Activated CD8-positive, alpha-beta memory T cell treated with anti-CD3 and anti-CD28 coated beads for 48 hours (primary cell): ENCODE measurements at regions not wholly inside any gene's neighbourhood (a gene's known extent, or its start where the extent isn't known, plus 50 kb on each side); places are given as distances from the start of the nearest gene placed in this dataset.
"Not testable (repeated sequence)": the region's sequence is repeated elsewhere in the genome, so short reads cannot be mapped to it uniquely, and the experiment has no call there.

Experiments
- DNase-seq, 3 experiments: peaks; one replicate each; pipeline ENCODE4 v3.0.0-alpha.2; 2020; ENCODE audit warnings: low read depth in 2 of 3, low spot score in 2 of 3

DNA sequence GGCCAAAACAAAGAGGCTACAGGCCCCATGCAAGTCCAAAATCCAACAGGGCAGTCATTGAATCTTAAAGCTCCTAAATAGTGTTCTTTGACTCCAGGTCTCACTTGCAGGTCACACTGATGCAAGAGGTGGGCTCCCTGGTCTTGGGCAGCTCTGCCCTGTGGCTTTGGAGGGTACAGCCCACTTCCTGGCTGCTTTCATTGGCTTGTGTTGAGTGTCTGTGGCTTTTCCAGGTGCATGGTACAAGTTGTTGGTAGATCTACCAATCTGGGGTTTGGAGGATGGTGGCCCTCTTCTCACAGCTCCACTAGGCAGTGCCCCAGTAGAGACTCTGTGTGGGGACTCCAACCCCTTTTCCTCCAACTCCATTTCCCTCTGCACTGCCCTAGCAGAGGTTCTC, 115.8 kb upstream of the ALKAL2 start:
- no peak for DNase-seq

DNA sequence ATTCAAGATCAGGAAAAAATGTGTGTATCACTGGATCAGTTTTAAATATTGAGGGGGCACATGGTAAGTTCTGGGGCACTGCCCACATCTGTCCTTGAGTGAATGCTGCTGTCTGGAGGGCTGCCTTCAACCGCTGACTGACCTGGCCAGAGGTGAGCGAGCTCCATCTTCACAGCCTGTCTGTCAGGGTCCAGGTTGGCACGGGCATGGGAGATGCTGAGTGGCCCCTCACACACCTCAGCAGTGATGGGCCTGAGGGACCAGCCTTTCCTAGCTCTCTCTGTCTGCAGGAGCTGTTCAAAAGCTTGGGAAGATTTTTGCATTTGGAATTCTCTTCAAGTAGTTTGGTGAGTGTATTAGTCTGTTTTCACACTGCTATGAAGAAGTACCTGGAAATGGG, 114.8 kb upstream of the ALKAL2 start:
- DNase-seq = no peak

DNA sequence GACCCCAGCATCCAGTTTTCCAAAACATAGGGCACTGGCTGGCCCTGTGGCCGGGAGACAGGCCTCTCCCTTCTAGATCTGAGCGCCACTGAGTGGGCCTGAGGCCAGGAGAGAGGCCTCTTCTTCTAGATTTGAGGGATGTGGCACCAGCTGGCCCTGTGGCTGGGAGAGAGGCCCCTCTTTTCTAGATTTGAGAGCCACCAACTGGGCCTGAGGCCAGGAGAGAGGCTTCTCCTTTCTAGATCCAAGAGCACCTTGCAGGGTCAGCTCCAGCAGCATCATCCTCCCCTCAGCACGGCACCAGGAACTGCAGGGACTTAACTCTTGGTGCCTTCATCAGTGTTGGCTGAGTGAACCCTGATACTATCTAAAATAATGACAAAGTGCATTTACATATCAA, 114.3 kb upstream of the ALKAL2 start:
- DNase-seq = no peak

DNA sequence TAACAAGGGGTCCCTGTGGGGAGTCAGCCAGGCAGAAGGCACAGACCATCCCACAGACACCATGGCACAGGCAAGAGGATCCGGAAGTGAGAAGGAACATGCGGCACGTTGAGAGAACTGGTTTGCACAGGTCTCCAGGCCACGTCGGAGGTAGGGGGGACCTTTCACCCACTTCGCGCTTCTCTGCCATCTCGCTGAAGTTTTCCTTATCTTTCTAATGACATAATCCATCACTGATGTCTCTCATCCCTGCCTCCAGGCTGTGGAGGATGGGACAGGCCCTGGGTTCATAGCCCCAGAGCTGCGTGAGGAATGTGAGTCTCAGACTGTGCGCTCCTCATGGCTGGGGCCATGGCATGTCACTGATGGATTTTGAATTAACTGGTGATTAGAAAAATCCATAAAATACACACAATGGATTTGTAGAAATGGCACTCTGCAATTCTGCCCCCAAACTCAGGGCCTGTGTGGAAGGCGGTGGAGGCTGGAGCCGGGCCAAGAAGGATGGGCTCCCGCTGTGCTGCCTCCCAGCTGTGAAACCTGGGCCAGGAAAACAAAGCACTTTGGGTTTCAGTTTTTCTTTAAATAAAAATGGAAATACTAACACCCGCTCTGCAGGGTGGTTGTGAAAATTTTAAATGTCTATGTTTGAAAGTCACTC, 113.3 kb upstream of the ALKAL2 start:
- DNase-seq = no peak

DNA sequence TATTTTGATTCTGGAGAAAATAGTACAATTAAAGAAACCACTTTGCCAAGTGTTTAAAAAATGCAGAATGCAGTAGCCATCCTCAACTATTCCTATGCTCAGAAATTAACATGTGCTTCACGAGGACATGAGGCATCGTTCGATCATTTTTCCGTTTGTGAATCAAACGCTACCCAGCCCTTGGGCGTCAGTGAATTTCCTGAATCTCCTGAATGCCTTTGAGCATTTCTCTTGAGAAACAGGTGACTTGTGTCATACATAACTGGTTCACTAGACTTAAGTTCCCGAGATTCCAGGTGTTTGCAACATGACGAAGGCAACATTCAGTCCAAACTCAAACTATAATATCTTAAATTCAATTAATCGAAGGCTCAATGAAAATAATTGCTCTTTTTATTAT, 110.0 kb upstream of the ALKAL2 start:
- DNase-seq = no peak

DNA sequence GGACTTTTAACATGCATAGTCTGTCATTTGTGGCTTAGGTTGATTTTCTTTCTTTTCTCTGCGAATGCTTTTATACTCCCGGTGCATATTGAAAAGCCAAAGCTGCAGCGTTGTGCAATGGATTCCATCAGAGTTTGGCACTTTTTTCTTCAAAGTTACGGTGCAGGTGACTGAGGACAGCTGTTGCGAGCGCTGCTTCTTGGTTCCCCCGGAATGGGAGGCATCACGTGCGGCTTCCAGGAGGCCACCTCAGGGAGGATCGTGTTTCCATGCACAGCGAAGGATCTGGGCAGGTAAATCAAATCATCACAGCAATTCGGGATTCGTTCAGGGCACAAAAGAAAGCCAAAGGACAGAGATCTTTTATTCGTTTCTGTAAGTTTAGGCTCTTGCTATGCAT, 109.6 kb upstream of the ALKAL2 start:
- no peak for DNase-seq

DNA sequence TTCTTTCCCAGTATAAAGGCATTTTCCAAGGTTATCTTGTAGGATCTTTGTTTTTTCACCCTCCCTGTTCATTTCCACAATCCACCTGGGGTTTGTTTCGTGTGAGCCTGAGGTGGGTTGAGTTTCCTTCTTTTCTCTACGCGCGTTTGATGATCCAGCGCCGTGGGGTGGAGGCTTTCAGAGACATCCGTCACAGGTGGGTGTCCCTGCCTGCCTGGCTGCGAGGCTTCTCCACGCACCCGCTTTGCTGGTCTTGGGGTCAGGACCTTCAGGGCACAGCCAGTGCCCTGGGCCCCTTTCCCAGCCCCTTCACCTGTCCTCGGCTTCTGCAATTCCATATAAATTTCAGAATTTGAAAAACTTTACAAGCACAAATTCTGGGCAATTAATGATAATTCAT, 109.0 kb upstream of the ALKAL2 start:
- no peak for DNase-seq

DNA sequence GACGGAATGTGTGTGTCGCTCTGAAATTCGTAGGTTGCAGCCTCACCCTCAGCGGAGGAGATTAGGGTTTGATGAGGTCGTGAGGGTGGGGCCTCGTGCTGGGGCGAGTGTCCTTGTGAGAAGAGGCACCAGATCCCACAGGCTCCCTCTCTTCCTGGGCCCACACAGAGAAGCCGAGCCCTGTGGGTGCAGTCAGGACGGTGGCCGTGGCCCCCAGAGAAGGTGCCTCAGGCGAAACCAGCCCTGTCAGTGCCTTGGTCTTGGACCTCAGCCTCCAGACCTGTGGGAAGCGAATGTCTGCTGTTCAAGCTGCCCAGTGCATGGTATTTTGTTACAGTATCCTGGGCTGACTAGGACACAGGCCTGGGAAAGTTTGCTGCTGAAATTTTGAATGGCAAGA, 108.0 kb upstream of the ALKAL2 start:
- no peak for DNase-seq

DNA sequence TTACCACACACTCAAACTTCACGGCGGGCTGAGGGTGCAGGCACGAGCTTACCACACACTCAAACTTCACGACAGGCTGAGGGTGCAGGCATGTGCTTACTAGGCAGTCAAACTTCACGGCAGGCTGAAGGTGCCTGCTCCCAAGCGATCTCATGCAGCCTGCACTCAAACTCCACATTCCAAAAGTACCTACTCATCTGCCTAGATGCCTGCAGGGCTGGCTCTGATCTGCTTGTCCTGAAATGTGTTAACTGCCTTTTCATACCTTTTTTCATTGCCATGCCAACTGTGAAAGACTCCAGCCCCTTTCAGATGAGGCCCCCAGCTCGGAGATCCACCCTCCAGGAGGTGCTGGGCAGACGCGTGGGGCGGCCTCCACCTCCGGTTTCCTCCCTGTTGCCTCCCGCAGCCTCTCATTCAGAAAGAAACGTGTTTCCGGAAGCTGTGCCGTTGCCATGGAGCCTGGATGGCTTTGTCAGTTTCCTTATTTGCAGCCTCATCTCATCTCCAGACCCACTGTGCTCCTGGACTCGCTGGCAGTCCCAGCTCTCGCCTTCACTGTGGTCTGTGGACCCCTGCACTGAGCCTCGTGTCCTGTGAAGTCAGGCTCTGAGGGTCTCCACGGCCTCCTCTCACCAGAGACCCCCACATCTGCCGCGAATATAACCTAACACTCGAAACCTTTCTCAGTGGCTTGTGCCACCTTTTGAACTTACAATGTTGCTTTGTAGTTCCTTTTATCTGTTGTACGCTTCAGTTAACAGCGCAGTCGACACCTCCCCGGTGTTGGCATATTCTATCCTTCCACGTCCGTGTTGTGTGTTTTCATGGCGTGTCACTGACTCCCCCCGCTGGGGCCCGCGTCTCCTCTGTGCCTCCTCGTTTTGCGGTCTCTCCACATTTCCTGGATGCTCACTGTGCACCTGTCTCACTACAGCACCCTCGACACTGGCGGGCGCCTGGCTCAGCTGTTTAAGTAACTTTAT, 106.1 kb upstream of the ALKAL2 start:
- peak in 2 of 3 experiments; percentile 5 to 20 for DNase-seq

DNA sequence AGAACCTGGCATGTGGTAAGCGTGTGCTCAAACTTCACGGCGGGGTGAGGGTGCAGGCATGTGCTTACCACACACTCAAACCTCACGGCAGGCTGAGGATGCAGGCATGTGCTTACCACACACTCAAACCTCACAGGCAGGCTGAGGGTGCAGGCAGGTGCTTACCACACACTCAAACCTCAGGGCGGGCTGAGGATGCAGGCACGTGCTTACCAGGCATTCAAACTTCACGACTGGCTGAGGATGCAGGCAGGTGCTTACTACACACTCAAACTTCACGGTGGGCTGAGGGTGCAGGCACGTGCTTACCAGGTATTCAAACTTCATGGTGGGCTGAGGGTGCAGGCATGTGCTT, 105.0 kb upstream of the ALKAL2 start:
- DNase-seq = no peak

DNA sequence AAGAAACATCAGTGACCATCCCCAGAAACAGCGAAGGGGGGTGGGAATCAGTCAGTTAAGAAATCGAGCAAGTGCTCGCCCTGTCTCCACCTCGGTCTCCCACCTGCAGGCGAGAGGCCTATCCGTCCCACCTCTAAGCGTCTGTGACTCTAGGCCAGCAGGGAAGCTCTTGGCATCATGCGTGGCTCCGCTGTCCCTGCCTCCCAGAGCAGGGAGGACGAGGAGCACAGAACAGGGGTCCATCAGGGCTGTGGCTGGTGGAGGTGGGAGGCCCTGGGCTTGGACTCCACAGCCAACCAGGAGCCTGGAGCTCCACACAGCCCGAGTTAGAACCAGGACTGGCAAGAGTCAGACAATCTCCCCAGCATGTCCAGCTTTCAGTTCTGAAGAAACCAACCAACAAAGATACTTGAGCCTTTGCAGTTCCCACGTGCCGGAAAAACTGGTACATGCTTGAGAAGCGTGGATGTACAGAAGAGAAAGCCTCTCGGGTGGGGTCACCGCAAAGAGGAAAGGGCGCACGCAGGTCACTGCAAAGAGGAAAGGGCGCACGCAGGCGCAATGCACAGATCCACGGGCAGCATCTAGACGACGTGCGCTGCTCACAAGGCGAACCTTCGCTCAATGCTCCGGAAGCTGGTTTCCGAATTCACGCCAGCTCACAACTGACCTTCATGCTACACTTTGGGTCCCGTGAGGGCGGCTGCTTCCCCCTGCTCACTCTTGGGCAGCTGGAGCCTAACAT, 104.5 kb upstream of the ALKAL2 start:
- DNase-seq = no peak

DNA sequence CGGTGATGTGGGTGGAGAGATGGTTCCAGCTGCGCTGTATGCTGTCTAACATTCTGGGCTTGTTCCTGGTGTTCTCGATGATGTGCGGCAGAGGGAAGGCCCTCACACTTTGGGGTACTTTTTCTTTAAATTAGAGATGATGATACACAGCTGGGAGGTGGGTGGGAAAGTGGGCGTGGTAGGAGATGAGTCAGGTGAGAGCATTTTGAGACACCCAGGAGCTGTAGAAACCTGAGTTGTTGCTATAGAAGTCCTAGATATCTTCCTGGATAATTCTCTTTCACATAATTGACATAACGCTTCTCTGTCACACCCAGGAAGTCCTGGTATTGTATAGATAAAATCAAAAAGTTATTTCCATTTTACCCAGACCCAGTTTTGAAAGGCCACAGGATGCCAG, 103.8 kb upstream of the ALKAL2 start:
- no peak for DNase-seq

DNA sequence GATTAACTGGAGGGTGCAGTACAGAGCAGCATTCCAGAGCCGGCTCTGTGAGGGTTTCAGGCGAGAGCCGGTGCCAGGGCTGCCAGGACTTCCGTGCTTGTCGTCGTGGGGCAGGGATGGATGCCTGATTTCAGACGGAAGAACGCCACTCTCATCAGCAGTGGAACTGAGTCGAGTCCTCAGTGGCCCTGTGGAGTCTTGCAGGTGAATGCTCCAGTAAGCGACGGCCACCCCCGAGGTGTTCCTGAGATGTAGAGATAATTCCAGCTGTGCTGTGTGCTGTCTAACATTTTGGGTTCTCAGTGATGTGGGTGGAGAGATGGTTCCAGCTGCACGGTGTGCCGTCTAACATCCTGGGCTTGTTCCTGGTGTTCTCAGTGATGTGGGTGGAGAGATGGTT, 103.1 kb upstream of the ALKAL2 start:
- DNase-seq = no peak

DNA sequence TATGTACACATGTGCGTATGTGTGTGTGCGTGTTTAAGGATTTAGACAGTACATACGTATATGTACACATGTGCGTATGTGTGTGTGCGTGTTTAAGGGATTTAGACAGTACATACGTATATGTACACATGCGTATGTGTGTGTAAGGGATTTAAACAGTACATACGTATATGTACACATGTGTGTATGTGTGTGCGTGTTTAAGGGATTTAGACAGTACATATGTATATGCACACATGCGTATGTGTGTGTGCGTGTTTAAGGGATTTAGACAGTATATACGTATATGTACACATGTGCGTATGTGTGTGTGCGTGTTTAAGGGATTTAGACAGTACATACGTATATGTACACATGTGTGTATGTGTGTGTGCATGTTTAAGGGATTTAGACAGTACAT, 102.1 kb upstream of the ALKAL2 start:
- DNase-seq = not testable (repeated sequence)

DNA sequence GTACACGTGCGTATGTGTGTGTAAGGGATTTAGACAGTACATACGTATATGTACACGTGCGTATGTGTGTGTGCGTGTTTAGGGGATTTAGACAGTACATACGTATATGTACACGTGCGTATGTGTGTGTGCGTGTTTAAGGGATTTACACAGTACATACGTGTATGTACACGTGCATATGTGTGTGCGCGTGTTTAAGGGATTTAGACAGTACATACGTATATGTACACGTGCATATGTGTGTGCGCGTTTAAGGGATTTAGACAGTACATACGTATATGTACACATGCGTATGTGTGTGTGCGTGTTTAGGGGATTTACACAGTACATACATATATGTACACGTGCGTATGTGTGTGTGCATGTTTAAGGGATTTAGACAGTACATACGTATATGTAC, 100.9 kb upstream of the ALKAL2 start:
- not testable (repeated sequence) for DNase-seq

DNA sequence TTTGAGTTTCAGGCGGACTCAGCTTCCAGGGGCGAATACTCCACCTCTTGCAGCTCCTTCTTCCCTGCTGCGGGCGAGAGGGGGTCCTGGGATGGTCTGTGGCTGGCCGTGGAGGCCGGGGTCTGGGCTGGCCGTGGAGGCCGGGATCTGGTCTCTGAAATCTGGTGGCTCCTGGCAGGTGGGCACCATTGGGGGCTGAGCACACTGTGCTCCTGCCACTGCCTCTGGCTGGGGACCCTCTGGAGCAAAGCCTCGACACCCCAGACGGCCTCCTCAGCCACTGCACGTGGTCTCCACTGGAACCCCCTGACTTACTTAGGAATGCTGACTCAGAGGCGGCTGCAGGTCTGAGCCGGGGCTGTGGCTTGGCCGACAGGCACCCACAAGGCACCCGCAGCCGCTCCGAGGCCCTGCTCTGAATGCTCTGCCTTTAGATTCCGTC, 100.1 kb upstream of the ALKAL2 start:
- no peak for DNase-seq

DNA sequence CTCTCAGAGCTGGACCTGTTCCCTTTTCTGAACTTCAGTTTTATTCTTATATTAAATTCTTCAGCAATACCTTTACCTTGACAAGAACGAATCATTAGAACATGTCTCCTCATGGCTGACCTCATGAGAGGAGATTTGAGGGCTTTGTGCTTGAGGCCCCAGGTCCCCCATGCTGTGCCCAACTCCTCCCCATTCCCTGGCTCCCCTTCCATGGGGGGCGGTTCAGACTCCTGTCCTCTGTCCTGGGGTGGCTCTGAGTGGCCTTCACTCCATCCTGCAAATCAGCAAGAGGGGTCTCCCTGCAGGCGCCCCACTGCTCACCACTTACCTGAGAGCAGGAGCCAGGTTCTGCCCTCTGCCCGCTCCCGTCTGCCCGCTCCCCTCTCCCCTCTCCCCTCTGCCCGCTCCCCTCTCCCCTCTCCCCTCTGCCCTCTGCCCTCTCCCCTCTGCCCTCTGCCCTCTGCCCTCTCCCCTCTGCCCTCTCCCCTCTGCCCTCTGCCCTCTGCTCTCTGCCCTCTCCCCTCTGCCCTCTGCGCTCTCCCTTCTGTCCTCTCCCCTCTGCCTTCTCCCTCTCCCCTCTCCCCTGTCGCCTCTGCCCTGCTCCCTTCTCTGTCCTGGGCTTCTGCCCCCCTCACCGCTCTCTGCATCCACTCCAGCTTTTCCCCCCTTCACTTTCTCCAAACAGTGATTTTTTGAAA, 98.7 kb upstream of the ALKAL2 start:
- DNase-seq = no peak

DNA sequence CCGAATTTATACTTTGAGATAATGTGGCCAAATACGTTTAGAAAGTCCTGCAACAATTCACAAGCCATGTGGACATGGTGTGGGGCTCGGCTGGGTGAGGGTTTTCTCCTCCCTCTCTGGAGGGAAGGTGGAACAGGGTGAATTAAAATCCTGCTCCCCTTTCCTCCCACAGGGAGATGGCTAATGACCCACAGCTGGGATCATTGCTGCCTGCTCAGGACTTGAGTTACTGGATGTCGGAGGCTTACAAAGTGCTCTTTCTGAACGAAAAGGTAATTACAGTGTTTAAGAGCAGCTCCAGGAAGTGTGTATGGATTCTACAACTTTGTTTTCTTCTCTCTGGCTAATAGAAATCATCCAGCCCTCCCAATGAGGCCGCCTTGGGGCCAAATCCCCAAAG, 97.9 kb upstream of the ALKAL2 start:
- DNase-seq = no peak

DNA sequence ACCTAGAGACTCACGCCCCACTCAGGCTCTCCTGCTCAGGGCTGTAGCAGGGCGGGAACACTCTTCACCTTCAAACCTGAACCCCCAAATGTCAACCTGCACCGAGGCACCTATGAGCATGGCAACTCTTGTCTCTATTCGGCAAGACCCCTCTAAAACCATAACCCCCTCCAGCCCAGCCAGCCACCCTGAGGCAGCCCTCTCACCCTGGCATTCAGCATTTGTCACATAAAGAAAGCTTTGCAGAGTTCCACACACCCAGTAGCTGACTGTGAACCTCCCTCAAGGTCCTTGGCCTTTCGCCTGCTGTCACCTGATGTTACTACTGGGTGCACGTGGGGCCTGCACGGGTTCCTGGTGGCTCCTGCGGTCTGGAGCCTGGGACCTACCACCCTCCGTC, 97.2 kb upstream of the ALKAL2 start:
- no peak for DNase-seq

DNA sequence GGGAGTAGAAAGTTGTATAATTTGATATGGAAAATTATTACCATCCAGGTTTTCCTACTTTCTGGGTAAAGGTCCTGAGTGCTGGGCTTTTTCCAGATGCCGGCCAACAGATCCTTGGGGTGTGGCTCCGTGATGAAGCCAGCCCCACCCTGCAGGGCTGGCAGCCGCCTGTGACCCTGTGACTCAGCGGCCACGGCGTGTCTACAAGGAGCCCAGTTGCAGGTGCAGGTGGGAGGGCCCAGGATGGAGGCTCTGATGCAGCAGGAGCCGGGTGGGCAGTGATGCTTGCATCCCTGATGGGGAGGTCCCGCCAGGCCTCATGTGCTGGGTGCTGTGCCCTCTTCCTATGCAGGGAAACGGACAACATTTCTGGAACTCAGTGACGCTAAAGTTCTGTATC, 96.0 kb upstream of the ALKAL2 start:
- DNase-seq = no peak

DNA sequence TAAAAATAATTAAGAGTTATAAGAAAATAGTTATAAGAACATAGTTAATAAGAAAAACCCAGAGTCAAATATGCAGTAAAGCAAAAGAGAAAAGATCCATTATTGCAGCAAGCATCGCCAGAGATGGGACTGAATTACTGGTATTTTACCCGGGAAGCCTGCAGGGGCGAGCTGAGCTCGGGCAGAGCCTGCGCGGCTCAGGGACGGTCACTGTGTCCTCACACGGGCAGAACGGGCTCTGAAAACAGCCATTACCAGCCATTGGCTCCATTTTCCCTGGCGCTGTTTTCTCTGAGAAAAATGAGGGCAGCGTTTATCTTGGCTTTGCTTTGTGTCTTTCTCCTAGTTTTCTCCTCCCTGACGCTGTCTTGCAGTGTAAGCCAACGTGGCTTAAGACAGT, 95.3 kb upstream of the ALKAL2 start:
- no peak for DNase-seq

DNA sequence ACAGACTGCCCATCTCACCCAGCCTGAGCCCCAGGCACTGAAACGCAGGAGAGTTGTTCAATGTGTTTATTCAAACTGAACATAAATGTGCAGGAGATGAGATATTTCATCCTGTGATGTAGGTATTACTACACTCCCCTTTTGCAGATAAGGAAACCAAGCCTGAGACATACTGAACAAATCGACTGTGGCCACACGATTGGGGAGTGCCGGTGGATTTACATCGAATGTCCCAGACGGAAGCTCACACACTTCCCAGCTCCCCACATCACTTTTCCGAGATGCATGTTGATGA, 94.8 kb upstream of the ALKAL2 start:
- no peak for DNase-seq
